ENCODE measurements at regions not wholly inside any gene's neighbourhood (a gene's known extent, or its start where the extent isn't known, plus 50 kb on each side); places are given as distances from the start of the nearest gene placed in this dataset.

DNA sequence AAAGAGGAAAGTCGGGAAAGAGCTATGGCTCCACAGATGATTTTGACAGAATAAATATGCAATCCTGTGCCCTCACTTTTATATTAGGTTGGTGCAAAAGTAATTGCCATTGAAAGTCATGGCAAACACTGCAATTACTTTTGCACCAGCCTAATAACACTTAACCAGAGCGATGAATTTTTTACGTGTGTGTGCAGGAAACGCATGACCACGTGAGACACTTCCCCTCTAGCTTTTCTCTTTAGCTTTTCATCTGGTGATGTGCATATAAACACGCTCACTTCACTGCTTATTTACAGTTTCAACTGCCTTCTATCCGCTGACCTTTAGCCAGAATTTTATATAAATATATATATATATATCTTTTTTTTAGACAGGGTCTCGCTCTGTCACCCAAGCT lies 216.3 kb upstream of the PSMD7 start:
- no peaks in the 10 kb centered on the region for H3K79me1 ChIP-seq (ENCODE audit: low read length)
- H3K79me2 ChIP-seq (ENCODE audit: control insufficient read depth, insufficient read depth, low read length, poor library complexity), result no peaks in the 10 kb centered on the region
- H3K9me3 ChIP-seq (ENCODE audit: insufficient read depth, low read depth, low read length), result peaks cover 1% of the 10 kb centered on the region
- H3K4me2 ChIP-seq (ENCODE audit: low read length), result no peak overlapping the region
- H3K36me3 ChIP-seq (ENCODE audit: control insufficient read depth in 1 of 2, insufficient read depth in 2 of 2, low read length in 2 of 2), result no peaks in the 10 kb centered on the region
- no peak overlapping the region for H3K9ac ChIP-seq (ENCODE audit: low read length)
- H3K4me1 ChIP-seq (ENCODE audit: control insufficient read depth in 1 of 2, insufficient read depth in 2 of 2, low read length in 2 of 2), result no peaks in the 10 kb centered on the region
- no peak overlapping the region for H3K23ac ChIP-seq (ENCODE audit: low read length)
- no peak overlapping the region for H2BK12ac ChIP-seq (ENCODE audit: low read length)
- H2BK5ac ChIP-seq (ENCODE audit: low read depth, low read length, poor library complexity), result no peak overlapping the region
- no peak overlapping the region for H2AK5ac ChIP-seq (ENCODE audit: low read length)
- no peak overlapping the region for H3K4me3 ChIP-seq (ENCODE audit: low read depth, low read length)
- H3K27me3 ChIP-seq (ENCODE audit: insufficient read depth, low read length), result no peaks in the 10 kb centered on the region
- H2AFZ ChIP-seq (ENCODE audit: insufficient read depth, low read length, poor library complexity), result no peak overlapping the region
- H3K14ac ChIP-seq (ENCODE audit: low read length), result no peak overlapping the region
- no peak overlapping the region for H4K12ac ChIP-seq (ENCODE audit: low read depth, low read length)
- no peak overlapping the region for H2BK120ac ChIP-seq (ENCODE audit: insufficient read depth, low read length, poor library complexity)
- DNase-seq, result no peak
- no peak overlapping the region for H3K4ac ChIP-seq (ENCODE audit: low read depth, low read length)
- H3K27ac ChIP-seq (ENCODE audit: low read depth, low read length), result no peak overlapping the region
- H3K18ac ChIP-seq (ENCODE audit: low read length), result no peak overlapping the region
- no CpG with 5 or more reads among the region's 8 CpGs for WGBS (ENCODE audit: extremely low coverage, insufficient coverage, insufficient read length)
- H4K8ac ChIP-seq (ENCODE audit: low read depth, low read length), result no peak overlapping the region
- H4K91ac ChIP-seq (ENCODE audit: low read depth, low read length), result no peak overlapping the region

DNA sequence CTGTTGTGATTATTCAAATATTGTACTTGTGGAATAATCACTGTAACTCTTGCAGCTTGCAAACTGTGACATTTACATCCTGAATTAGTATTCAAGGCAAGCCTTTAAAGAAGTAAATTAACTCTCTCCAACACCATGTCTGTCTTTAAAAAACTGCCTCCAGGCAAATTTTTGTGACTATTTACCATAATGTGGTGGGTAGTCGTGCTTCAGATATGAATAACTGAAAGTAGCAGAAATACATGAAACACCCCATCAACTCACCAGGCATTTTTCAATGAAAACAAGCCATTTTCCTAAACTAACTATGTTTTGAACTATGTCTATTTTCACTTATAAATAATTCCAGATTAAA lies 217.4 kb upstream of the PSMD7 start:
- Histone ChIP-seq H3K18ac (ENCODE audit: low read length) (no peak overlapping the region), H2AK5ac (ENCODE audit: low read length) (no peak overlapping the region), H2AFZ (ENCODE audit: insufficient read depth, low read length, poor library complexity) (no peak overlapping the region), H3K27ac (ENCODE audit: low read depth, low read length) (no peak overlapping the region), H3K27me3 (ENCODE audit: insufficient read depth, low read length) (no peaks in the 10 kb centered on the region), H2BK120ac (ENCODE audit: insufficient read depth, low read length, poor library complexity) (no peak overlapping the region), H3K23ac (ENCODE audit: low read length) (no peak overlapping the region), H4K12ac (ENCODE audit: low read depth, low read length) (no peak overlapping the region), H3K4me3 (ENCODE audit: low read depth, low read length) (no peak overlapping the region), H3K4me2 (ENCODE audit: low read length) (no peak overlapping the region), H3K9me3 (ENCODE audit: insufficient read depth, low read depth, low read length) (peaks cover 1% of the 10 kb centered on the region), H3K36me3 (ENCODE audit: control insufficient read depth in 1 of 2, insufficient read depth in 2 of 2, low read length in 2 of 2) (no peaks in the 10 kb centered on the region), H4K8ac (ENCODE audit: low read depth, low read length) (no peak overlapping the region), H3K4ac (ENCODE audit: low read depth, low read length) (no peak overlapping the region), H3K4me1 (ENCODE audit: control insufficient read depth in 1 of 2, insufficient read depth in 2 of 2, low read length in 2 of 2) (no peaks in the 10 kb centered on the region), H3K79me2 (ENCODE audit: control insufficient read depth, insufficient read depth, low read length, poor library complexity) (no peaks in the 10 kb centered on the region), H4K91ac (ENCODE audit: low read depth, low read length) (no peak overlapping the region), H3K9ac (ENCODE audit: low read length) (no peak overlapping the region), H2BK12ac (ENCODE audit: low read length) (no peak overlapping the region), H3K79me1 (ENCODE audit: low read length) (no peaks in the 10 kb centered on the region), H3K14ac (ENCODE audit: low read length) (no peak overlapping the region), H2BK5ac (ENCODE audit: low read depth, low read length, poor library complexity) (no peak overlapping the region)
- WGBS (ENCODE audit: extremely low coverage, insufficient coverage, insufficient read length), result no CpG with 5 or more reads among the region's 1 CpG
- DNase-seq, result no peak

DNA sequence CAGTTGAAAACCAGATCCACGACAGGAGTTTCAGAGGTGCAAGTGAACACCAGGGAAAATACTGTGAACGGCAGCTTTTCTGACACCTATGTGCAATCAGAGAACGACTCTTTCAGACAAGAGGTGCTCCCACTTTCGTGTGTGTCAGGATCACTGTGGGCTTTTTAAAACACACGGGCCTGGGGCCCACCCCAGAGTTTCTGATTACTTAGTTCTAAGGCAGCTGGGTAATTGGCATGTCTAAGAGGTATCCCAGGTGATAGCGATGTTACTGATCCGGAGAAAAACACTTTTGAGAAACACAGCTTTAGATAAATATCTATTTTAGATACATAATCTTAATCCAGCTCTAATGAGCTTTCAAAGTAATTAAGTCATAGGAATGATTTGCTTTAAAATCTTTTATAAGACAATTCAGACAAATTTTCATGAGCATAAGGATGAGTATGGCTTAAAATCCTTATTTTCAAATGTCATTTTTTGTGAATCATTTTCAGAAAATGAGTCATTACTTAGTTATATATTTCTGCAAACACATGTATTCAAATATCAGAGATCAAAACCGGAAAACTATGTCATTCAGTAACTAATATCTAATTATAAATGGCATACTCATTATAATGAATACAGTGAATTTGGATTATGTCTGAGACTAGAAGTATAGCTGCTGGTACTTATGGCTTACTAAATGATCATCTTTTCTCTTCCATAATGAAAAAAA lies 217.9 kb upstream of the PSMD7 start:
- Histone ChIP-seq H3K9ac (ENCODE audit: low read length) (no peak overlapping the region), H4K8ac (ENCODE audit: low read depth, low read length) (no peak overlapping the region), H3K79me1 (ENCODE audit: low read length) (no peaks in the 10 kb centered on the region), H2BK120ac (ENCODE audit: insufficient read depth, low read length, poor library complexity) (no peak overlapping the region), H3K18ac (ENCODE audit: low read length) (no peak overlapping the region), H3K36me3 (ENCODE audit: control insufficient read depth in 1 of 2, insufficient read depth in 2 of 2, low read length in 2 of 2) (no peaks in the 10 kb centered on the region), H3K4me3 (ENCODE audit: low read depth, low read length) (no peak overlapping the region), H3K4me2 (ENCODE audit: low read length) (no peak overlapping the region), H2BK5ac (ENCODE audit: low read depth, low read length, poor library complexity) (no peak overlapping the region), H4K12ac (ENCODE audit: low read depth, low read length) (no peak overlapping the region), H3K27ac (ENCODE audit: low read depth, low read length) (no peak overlapping the region), H2AK5ac (ENCODE audit: low read length) (no peak overlapping the region), H4K91ac (ENCODE audit: low read depth, low read length) (no peak overlapping the region), H3K23ac (ENCODE audit: low read length) (no peak overlapping the region), H3K79me2 (ENCODE audit: control insufficient read depth, insufficient read depth, low read length, poor library complexity) (no peaks in the 10 kb centered on the region), H2AFZ (ENCODE audit: insufficient read depth, low read length, poor library complexity) (no peak overlapping the region), H3K9me3 (ENCODE audit: insufficient read depth, low read depth, low read length) (peaks cover 1% of the 10 kb centered on the region), H3K4me1 (ENCODE audit: control insufficient read depth in 1 of 2, insufficient read depth in 2 of 2, low read length in 2 of 2) (no peaks in the 10 kb centered on the region), H2BK12ac (ENCODE audit: low read length) (no peak overlapping the region), H3K14ac (ENCODE audit: low read length) (no peak overlapping the region), H3K4ac (ENCODE audit: low read depth, low read length) (no peak overlapping the region), H3K27me3 (ENCODE audit: insufficient read depth, low read length) (no peaks in the 10 kb centered on the region)
- no peak for DNase-seq
- WGBS (ENCODE audit: extremely low coverage, insufficient coverage, insufficient read length), result no CpG with 5 or more reads among the region's 8 CpGs

- Histone ChIP-seq H2AFZ (ENCODE audit: insufficient read depth, low read length, poor library complexity) (no peak overlapping the region), H3K4me1 (ENCODE audit: control insufficient read depth in 1 of 2, insufficient read depth in 2 of 2, low read length in 2 of 2) (no peaks in the 10 kb centered on the region), H2AK5ac (ENCODE audit: low read length) (no peak overlapping the region), H3K14ac (ENCODE audit: low read length) (no peak overlapping the region), H3K9ac (ENCODE audit: low read length) (no peak overlapping the region), H3K4me2 (ENCODE audit: low read length) (no peak overlapping the region), H2BK12ac (ENCODE audit: low read length) (no peak overlapping the region), H3K4me3 (ENCODE audit: low read depth, low read length) (no peak overlapping the region), H3K79me2 (ENCODE audit: control insufficient read depth, insufficient read depth, low read length, poor library complexity) (no peaks in the 10 kb centered on the region), H2BK5ac (ENCODE audit: low read depth, low read length, poor library complexity) (no peak overlapping the region), H3K36me3 (ENCODE audit: control insufficient read depth in 1 of 2, insufficient read depth in 2 of 2, low read length in 2 of 2) (no peaks in the 10 kb centered on the region), H3K18ac (ENCODE audit: low read length) (no peak overlapping the region), H3K79me1 (ENCODE audit: low read length) (no peaks in the 10 kb centered on the region), H2BK120ac (ENCODE audit: insufficient read depth, low read length, poor library complexity) (no peak overlapping the region), H4K12ac (ENCODE audit: low read depth, low read length) (no peak overlapping the region), H4K91ac (ENCODE audit: low read depth, low read length) (no peak overlapping the region), H4K8ac (ENCODE audit: low read depth, low read length) (no peak overlapping the region), H3K9me3 (ENCODE audit: insufficient read depth, low read depth, low read length) (peaks cover 1% of the 10 kb centered on the region), H3K4ac (ENCODE audit: low read depth, low read length) (no peak overlapping the region), H3K27ac (ENCODE audit: low read depth, low read length) (no peak overlapping the region), H3K27me3 (ENCODE audit: insufficient read depth, low read length) (no peaks in the 10 kb centered on the region), H3K23ac (ENCODE audit: low read length) (no peak overlapping the region)
- DNase-seq, result no peak
- WGBS (ENCODE audit: extremely low coverage, insufficient coverage, insufficient read length), result no CpG with 5 or more reads among the region's 2 CpGs
Measured at GRCh38 chr16:74076568-74076967, 220.0 kb upstream of the PSMD7 start.
